ENCODE measurements at regions not wholly inside any gene's neighbourhood (a gene's known extent, or its start where the extent isn't known, plus 50 kb on each side); places are given as distances from the start of the nearest gene placed in this dataset.

- ChIA-PET POLR2A (no interaction called here), CTCF (no interaction called here)
- TF ChIP-seq NR2C2 (CRISPR knock-in tag; IDR thresholded peaks at IDR 0.05) (no peak), TEAD1 (CRISPR knock-in tag; IDR thresholded peaks at IDR 0.05) (no peak), NFE2L1 (CRISPR knock-in tag; IDR thresholded peaks at IDR 0.05) (no peak), ZNF423 (CRISPR knock-in tag; IDR thresholded peaks at IDR 0.05) (no peak), JAZF1 (CRISPR knock-in tag; IDR thresholded peaks at IDR 0.05) (no peak), NFYB (CRISPR knock-in tag; conservative IDR thresholded peaks at IDR 0.05; ENCODE audit: low read depth) (no peak), ZNF121 (CRISPR knock-in tag; IDR thresholded peaks at IDR 0.05) (no peak), RORB (CRISPR knock-in tag; IDR thresholded peaks at IDR 0.05) (no peak), CREB1 (CRISPR knock-in tag; IDR thresholded peaks at IDR 0.05) (no peak), SOX15 (CRISPR knock-in tag; IDR thresholded peaks at IDR 0.05) (no peak), CREM (CRISPR knock-in tag; IDR thresholded peaks at IDR 0.05) (no peak), CDX4 (CRISPR knock-in tag; IDR thresholded peaks at IDR 0.05; ENCODE audit: borderline replicate concordance) (no peak), JUN (CRISPR knock-in tag; IDR thresholded peaks at IDR 0.05) (no peak), USF2 (CRISPR knock-in tag; IDR thresholded peaks at IDR 0.05) (no peak), ZNF671 (CRISPR knock-in tag; IDR thresholded peaks at IDR 0.05) (no peak), HMGA2 (CRISPR knock-in tag; IDR thresholded peaks at IDR 0.05) (no peak)
- TF ChIP-seq, protein P1, sequence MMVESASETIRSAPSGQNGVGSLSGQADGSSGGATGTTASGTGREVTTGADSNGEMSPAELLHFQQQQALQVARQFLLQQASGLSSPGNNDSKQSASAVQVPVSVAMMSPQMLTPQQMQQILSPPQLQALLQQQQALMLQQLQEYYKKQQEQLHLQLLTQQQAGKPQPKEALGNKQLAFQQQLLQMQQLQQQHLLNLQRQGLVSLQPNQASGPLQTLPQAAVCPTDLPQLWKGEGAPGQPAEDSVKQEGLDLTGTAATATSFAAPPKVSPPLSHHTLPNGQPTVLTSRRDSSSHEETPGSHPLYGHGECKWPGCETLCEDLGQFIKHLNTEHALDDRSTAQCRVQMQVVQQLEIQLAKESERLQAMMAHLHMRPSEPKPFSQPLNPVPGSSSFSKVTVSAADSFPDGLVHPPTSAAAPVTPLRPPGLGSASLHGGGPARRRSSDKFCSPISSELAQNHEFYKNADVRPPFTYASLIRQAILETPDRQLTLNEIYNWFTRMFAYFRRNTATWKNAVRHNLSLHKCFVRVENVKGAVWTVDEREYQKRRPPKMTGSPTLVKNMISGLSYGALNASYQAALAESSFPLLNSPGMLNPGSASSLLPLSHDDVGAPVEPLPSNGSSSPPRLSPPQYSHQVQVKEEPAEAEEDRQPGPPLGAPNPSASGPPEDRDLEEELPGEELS (CRISPR knock-in tag; IDR thresholded peaks at IDR 0.05): no peak
- TF ChIP-seq, protein P2, sequence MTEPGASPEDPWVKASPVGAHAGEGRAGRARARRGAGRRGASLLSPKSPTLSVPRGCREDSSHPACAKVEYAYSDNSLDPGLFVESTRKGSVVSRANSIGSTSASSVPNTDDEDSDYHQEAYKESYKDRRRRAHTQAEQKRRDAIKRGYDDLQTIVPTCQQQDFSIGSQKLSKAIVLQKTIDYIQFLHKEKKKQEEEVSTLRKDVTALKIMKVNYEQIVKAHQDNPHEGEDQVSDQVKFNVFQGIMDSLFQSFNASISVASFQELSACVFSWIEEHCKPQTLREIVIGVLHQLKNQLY (CRISPR knock-in tag; IDR thresholded peaks at IDR 0.05): no peak
- TF ChIP-seq, protein P3, sequence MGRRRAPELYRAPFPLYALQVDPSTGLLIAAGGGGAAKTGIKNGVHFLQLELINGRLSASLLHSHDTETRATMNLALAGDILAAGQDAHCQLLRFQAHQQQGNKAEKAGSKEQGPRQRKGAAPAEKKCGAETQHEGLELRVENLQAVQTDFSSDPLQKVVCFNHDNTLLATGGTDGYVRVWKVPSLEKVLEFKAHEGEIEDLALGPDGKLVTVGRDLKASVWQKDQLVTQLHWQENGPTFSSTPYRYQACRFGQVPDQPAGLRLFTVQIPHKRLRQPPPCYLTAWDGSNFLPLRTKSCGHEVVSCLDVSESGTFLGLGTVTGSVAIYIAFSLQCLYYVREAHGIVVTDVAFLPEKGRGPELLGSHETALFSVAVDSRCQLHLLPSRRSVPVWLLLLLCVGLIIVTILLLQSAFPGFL (CRISPR knock-in tag; IDR thresholded peaks at IDR 0.05; ENCODE audit: borderline replicate concordance): no peak
- TF ChIP-seq, protein P4, sequence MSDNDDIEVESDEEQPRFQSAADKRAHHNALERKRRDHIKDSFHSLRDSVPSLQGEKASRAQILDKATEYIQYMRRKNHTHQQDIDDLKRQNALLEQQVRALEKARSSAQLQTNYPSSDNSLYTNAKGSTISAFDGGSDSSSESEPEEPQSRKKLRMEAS (CRISPR knock-in tag; IDR thresholded peaks at IDR 0.05): no peak
- Mint-ChIP-seq H3K9me3 (peaks cover 10% of the 10 kb centered on the region), H3K4me3 (no peak overlapping the region), H3K27me3 (ENCODE audit: low read depth) (no peaks in the 10 kb centered on the region), H3K4me1 (no peaks in the 10 kb centered on the region), H3K36me3 (peaks cover 4% of the 10 kb centered on the region; the same call in 1 of the 2 replicates), H3K27ac (no peak overlapping the region)
- no peak for DNase-seq (ENCODE audit: low spot score)
- ATAC-seq: no peak
Observed at GRCh38 chr17:62180772-62181171, 115.7 kb upstream of the MED13 start.

DNA sequence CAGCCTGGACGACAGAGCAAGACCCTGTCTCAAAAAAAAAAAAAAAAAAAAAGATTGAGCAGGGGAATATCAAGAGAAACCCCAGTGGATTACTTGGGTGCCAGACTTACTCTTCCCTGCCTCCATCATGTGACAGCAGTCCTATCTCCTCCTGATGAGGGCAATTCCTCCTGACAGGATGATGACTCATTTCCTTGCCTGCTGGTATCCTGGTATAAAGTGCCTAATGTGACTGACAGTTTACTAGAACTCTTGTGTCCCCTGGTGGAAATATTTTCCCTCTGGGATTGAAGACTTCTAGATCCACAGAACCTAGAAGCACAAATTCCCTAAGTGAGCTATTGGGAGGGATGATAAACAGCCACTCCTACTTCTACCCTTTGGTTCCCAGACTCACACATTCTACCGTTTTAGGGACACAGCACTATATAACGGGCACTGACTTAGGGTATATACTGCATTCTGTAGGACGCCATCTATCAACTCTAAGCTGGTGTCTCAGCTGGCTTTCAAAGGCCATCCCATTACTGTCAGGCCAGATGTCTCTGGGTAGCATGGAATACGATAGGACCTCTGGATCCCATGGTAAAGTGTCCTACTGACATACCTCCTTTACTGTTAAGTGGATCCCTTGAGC, 114.6 kb upstream of the MED13 start:
- no peak for DNase-seq (ENCODE audit: low spot score)
- TF ChIP-seq NR3C1 (CRISPR knock-in tag; conservative IDR thresholded peaks at IDR 0.05; ENCODE audit: low read depth): no peak
- TF ChIP-seq KAT7 (CRISPR knock-in tag; IDR thresholded peaks at IDR 0.05; ENCODE audit: borderline replicate concordance): no peak
- TF ChIP-seq, protein P5, sequence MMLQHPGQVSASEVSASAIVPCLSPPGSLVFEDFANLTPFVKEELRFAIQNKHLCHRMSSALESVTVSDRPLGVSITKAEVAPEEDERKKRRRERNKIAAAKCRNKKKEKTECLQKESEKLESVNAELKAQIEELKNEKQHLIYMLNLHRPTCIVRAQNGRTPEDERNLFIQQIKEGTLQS (CRISPR knock-in tag; conservative IDR thresholded peaks at IDR 0.05): no peak
- no peak for ATAC-seq
- Mint-ChIP-seq H3K9me3 (peaks cover 10% of the 10 kb centered on the region), H3K4me1 (no peaks in the 10 kb centered on the region), H3K27ac (no peak overlapping the region), H3K4me3 (no peak overlapping the region), H3K27me3 (ENCODE audit: low read depth) (no peaks in the 10 kb centered on the region), H3K36me3 (peaks cover 4% of the 10 kb centered on the region; the same call in 1 of the 2 replicates)
- ChIA-PET POLR2A (no interaction called here), CTCF (no interaction called here)

Measured in WTC11 (cell line).